ENCODE measurements at regions not wholly inside any gene's neighbourhood (a gene's known extent, or its start where the extent isn't known, plus 50 kb on each side); places are given as distances from the start of the nearest gene placed in this dataset.

DNA sequence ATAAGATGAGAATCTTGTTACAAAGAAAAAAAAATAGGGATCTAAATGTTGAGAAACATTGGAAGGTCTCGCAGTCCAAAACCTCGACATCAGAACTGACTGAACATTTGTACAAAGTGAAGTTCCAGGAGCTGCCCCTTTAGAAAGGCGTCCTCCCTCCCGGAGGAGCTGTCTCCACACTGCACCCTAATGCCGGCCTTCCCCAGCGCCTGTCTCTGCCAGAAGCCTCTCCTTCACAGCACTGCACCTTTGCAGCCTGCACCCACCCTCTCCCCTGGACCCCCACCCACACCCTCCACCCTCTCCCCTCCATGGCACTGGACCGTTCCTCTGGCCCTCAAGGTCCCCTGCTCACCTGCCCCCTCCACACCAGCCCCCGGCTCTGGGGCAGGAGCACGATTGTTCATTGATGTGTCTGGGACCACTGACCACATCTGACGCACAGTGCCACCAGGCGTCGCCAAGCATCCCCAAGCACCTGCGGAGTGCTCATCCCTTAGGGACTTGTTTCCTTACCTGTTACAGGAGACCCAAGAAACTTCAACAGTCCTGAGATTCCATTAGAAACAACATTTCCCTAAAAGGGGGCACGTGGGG is 90.3 kb upstream of the SNTG2 start:
- no peaks in the 10 kb centered on the region for H3K9me3 Mint-ChIP-seq
- TF ChIP-seq, protein P1, sequence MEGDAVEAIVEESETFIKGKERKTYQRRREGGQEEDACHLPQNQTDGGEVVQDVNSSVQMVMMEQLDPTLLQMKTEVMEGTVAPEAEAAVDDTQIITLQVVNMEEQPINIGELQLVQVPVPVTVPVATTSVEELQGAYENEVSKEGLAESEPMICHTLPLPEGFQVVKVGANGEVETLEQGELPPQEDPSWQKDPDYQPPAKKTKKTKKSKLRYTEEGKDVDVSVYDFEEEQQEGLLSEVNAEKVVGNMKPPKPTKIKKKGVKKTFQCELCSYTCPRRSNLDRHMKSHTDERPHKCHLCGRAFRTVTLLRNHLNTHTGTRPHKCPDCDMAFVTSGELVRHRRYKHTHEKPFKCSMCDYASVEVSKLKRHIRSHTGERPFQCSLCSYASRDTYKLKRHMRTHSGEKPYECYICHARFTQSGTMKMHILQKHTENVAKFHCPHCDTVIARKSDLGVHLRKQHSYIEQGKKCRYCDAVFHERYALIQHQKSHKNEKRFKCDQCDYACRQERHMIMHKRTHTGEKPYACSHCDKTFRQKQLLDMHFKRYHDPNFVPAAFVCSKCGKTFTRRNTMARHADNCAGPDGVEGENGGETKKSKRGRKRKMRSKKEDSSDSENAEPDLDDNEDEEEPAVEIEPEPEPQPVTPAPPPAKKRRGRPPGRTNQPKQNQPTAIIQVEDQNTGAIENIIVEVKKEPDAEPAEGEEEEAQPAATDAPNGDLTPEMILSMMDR (conservative IDR thresholded peaks at IDR 0.05) = peak; percentile 66
- no peaks in the 10 kb centered on the region for H3K4me1 ChIP-seq (ENCODE audit: control insufficient read depth, insufficient read depth, low read length)

DNA sequence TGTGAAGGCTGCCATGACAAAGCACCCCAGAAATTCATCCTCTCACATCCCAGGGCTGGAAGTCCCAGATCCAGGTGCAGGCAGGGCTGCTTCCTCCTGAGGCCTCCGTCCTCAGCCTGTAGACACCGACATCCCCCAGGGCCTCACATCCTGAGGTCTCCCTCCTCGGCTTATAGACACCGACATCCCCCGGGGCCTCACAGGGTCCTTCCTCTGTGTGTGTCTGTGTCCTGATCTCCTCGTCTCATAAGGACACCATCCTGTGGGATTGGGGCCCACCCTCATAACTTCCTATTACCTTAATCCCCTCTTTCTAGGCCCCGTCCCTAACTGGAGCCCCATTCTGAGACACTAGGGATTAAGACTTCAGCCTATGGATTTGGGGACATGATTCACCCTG is 92.0 kb upstream of the SNTG2 start:
- no peak overlapping the region for H3K27ac ChIP-seq (ENCODE audit: low read depth, low read length)
- H3K9me3 ChIP-seq (ENCODE audit: control insufficient read depth, low read length) = no peaks in the 10 kb centered on the region
- Mint-ChIP-seq H3K27ac (no peak overlapping the region), H3K4me3 (no peak overlapping the region), H3K27me3 (ENCODE audit: insufficient read depth) (peaks cover 7% of the 10 kb centered on the region), H3K9me3 (peaks cover 1% of the 10 kb centered on the region), H3K4me1 (no peaks in the 10 kb centered on the region), H3K36me3 (ENCODE audit: low read depth) (no peaks in the 10 kb centered on the region)
- no peak overlapping the region for H3K4me3 ChIP-seq (ENCODE audit: low read length)
- no peaks in the 10 kb centered on the region for H3K27me3 ChIP-seq (ENCODE audit: control insufficient read depth, insufficient read depth, low read length, poor library complexity, severe bottlenecking)
- TF ChIP-seq, protein P1 (conservative IDR thresholded peaks at IDR 0.05) = no peak
- H3K36me3 ChIP-seq (ENCODE audit: control insufficient read depth, insufficient read depth, low read length) = no peaks in the 10 kb centered on the region
- no peak overlapping the region for H3K9ac ChIP-seq (ENCODE audit: extremely low read depth, low read length, poor library complexity, severe bottlenecking)
- 76 to 78% methylated on average over 5 to 7 of the region's 7 CpGs for WGBS, 2 experiments (ENCODE audit: insufficient coverage in 1 of 2, insufficient read length in 1 of 2)
- no peaks in the 10 kb centered on the region for H3K4me1 ChIP-seq (ENCODE audit: control insufficient read depth, insufficient read depth, low read length)
- DNase-seq = no peak

More for the DNA sequence above, 90.3 kb upstream of the SNTG2 start:
- Mint-ChIP-seq H3K4me3 (no peak overlapping the region), H3K27ac (no peak overlapping the region), H3K4me1 (no peaks in the 10 kb centered on the region), H3K36me3 (ENCODE audit: low read depth) (no peaks in the 10 kb centered on the region), H3K27me3 (ENCODE audit: insufficient read depth) (peaks cover 9% of the 10 kb centered on the region)
- Histone ChIP-seq H3K4me3 (ENCODE audit: low read length) (no peak overlapping the region), H3K36me3 (ENCODE audit: control insufficient read depth, insufficient read depth, low read length) (no peaks in the 10 kb centered on the region), H3K27ac (ENCODE audit: low read depth, low read length) (no peak overlapping the region), H3K27me3 (ENCODE audit: control insufficient read depth, insufficient read depth, low read length, poor library complexity, severe bottlenecking) (no peaks in the 10 kb centered on the region), H3K9me3 (ENCODE audit: control insufficient read depth, low read length) (no peaks in the 10 kb centered on the region), H3K9ac (ENCODE audit: extremely low read depth, low read length, poor library complexity, severe bottlenecking) (no peak overlapping the region)
- 79 to 83% methylated on average over 7 to 14 of the region's 14 CpGs for WGBS, 2 experiments (ENCODE audit: insufficient coverage in 1 of 2, insufficient read length in 1 of 2)
- peak; percentile 85 for DNase-seq

DNA sequence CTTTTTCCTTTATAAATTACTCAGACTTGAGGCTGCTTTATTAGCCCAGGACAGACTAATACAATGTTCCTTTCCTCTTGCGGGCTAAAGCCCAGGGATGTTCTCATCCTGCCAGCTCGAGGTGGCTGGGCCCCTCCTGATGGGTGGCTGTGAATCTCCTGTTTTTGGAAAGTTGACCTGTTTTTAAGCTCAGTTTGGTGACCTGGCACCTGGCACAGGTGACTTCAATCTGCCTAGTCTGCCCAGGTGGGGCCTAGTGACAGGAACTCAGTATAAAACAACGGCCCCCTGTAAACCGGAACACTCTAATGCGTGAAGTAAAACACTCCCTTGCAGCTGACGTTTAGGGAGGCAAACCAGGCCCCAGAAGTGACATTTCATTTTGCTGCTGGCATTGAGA is 92.7 kb upstream of the SNTG2 start:
- Histone ChIP-seq H3K9me3 (ENCODE audit: control insufficient read depth, low read length) (no peaks in the 10 kb centered on the region), H3K27ac (ENCODE audit: low read depth, low read length) (no peak overlapping the region), H3K4me3 (ENCODE audit: low read length) (no peak overlapping the region), H3K4me1 (ENCODE audit: control insufficient read depth, insufficient read depth, low read length) (no peaks in the 10 kb centered on the region), H3K36me3 (ENCODE audit: control insufficient read depth, insufficient read depth, low read length) (no peaks in the 10 kb centered on the region), H3K9ac (ENCODE audit: extremely low read depth, low read length, poor library complexity, severe bottlenecking) (no peak overlapping the region), H3K27me3 (ENCODE audit: control insufficient read depth, insufficient read depth, low read length, poor library complexity, severe bottlenecking) (no peaks in the 10 kb centered on the region)
- peaks cover 7% of the 10 kb centered on the region for H3K27me3 Mint-ChIP-seq (ENCODE audit: insufficient read depth)
- H3K9me3 Mint-ChIP-seq = peaks cover 1% of the 10 kb centered on the region
- 55 to 68% methylated on average over 5 to 6 of the region's 6 CpGs for WGBS, 2 experiments (ENCODE audit: insufficient coverage in 1 of 2, insufficient read length in 1 of 2)
- H3K4me1 Mint-ChIP-seq = no peaks in the 10 kb centered on the region
- H3K4me3 Mint-ChIP-seq = no peak overlapping the region
- TF ChIP-seq, protein P1 (conservative IDR thresholded peaks at IDR 0.05) = no peak
- no peak overlapping the region for H3K27ac Mint-ChIP-seq
- DNase-seq = no peak
- H3K36me3 Mint-ChIP-seq (ENCODE audit: low read depth) = no peaks in the 10 kb centered on the region

All from endodermal cell (in vitro differentiated cells).